ENCODE measurements at regions not wholly inside any gene's neighbourhood (a gene's known extent, or its start where the extent isn't known, plus 50 kb on each side); places are given as distances from the start of the nearest gene placed in this dataset.

- H3K79me1 ChIP-seq (ENCODE audit: low read length): no peaks in the 10 kb centered on the region
- no peak overlapping the region for H3K18ac ChIP-seq (ENCODE audit: low read length)
- no peak overlapping the region for H3K27ac ChIP-seq (ENCODE audit: low read depth, low read length)
- H3K14ac ChIP-seq (ENCODE audit: low read length): no peak overlapping the region
- WGBS (ENCODE audit: extremely low coverage, insufficient coverage, insufficient read length): no CpG with 5 or more reads among the region's 6 CpGs
- H3K23ac ChIP-seq (ENCODE audit: low read length): no peak overlapping the region
- H2AFZ ChIP-seq (ENCODE audit: insufficient read depth, low read length, poor library complexity): no peak overlapping the region
- no peak overlapping the region for H4K8ac ChIP-seq (ENCODE audit: low read depth, low read length)
- no peaks in the 10 kb centered on the region for H3K79me2 ChIP-seq (ENCODE audit: control insufficient read depth, insufficient read depth, low read length, poor library complexity)
- no peaks in the 10 kb centered on the region for H3K27me3 ChIP-seq (ENCODE audit: insufficient read depth, low read length)
- H2AK5ac ChIP-seq (ENCODE audit: low read length): no peak overlapping the region
- H3K4me3 ChIP-seq (ENCODE audit: low read depth, low read length): no peak overlapping the region
- H3K4ac ChIP-seq (ENCODE audit: low read depth, low read length): no peak overlapping the region
- no peak overlapping the region for H4K91ac ChIP-seq (ENCODE audit: low read depth, low read length)
- no peak overlapping the region for H2BK12ac ChIP-seq (ENCODE audit: low read length)
- H2BK120ac ChIP-seq (ENCODE audit: insufficient read depth, low read length, poor library complexity): no peak overlapping the region
- H3K9me3 ChIP-seq (ENCODE audit: insufficient read depth, low read depth, low read length): no peaks in the 10 kb centered on the region
- no peak overlapping the region for H2BK5ac ChIP-seq (ENCODE audit: low read depth, low read length, poor library complexity)
- no peak overlapping the region for H3K9ac ChIP-seq (ENCODE audit: low read length)
- no peak overlapping the region for H3K4me2 ChIP-seq (ENCODE audit: low read length)
- peak in 1 of 2 donors; percentile 33 for DNase-seq
- no peak overlapping the region for H4K12ac ChIP-seq (ENCODE audit: low read depth, low read length)
- no peaks in the 10 kb centered on the region for H3K36me3 ChIP-seq (ENCODE audit: control insufficient read depth in 1 of 2, insufficient read depth in 2 of 2, low read length in 2 of 2)
- no peaks in the 10 kb centered on the region for H3K4me1 ChIP-seq (ENCODE audit: control insufficient read depth in 1 of 2, insufficient read depth in 2 of 2, low read length in 2 of 2)
Observed at GRCh38 chr7:112540839-112541577, 60.2 kb downstream of the LSMEM1 start.

- Histone ChIP-seq H2BK12ac (ENCODE audit: low read length) (no peak overlapping the region), H3K9me3 (ENCODE audit: insufficient read depth, low read depth, low read length) (peaks cover 5% of the 10 kb centered on the region), H4K12ac (ENCODE audit: low read depth, low read length) (no peak overlapping the region), H3K27ac (ENCODE audit: low read depth, low read length) (no peak overlapping the region), H4K8ac (ENCODE audit: low read depth, low read length) (no peak overlapping the region), H3K23ac (ENCODE audit: low read length) (no peak overlapping the region), H3K79me1 (ENCODE audit: low read length) (no peaks in the 10 kb centered on the region), H2AFZ (ENCODE audit: insufficient read depth, low read length, poor library complexity) (no peak overlapping the region), H3K4me2 (ENCODE audit: low read length) (no peak overlapping the region), H3K36me3 (ENCODE audit: control insufficient read depth in 1 of 2, insufficient read depth in 2 of 2, low read length in 2 of 2) (no peaks in the 10 kb centered on the region), H3K4ac (ENCODE audit: low read depth, low read length) (no peak overlapping the region), H3K79me2 (ENCODE audit: control insufficient read depth, insufficient read depth, low read length, poor library complexity) (no peaks in the 10 kb centered on the region), H3K27me3 (ENCODE audit: insufficient read depth, low read length) (no peaks in the 10 kb centered on the region), H3K9ac (ENCODE audit: low read length) (no peak overlapping the region), H2BK120ac (ENCODE audit: insufficient read depth, low read length, poor library complexity) (no peak overlapping the region), H4K91ac (ENCODE audit: low read depth, low read length) (no peak overlapping the region), H2BK5ac (ENCODE audit: low read depth, low read length, poor library complexity) (no peak overlapping the region), H3K4me3 (ENCODE audit: low read depth, low read length) (no peak overlapping the region), H3K4me1 (ENCODE audit: control insufficient read depth in 1 of 2, insufficient read depth in 2 of 2, low read length in 2 of 2) (no peaks in the 10 kb centered on the region), H2AK5ac (ENCODE audit: low read length) (no peak overlapping the region), H3K14ac (ENCODE audit: low read length) (no peak overlapping the region), H3K18ac (ENCODE audit: low read length) (no peak overlapping the region)
- no peak for DNase-seq
- WGBS (ENCODE audit: extremely low coverage, insufficient coverage, insufficient read length): no CpG with 5 or more reads among the region's 25 CpGs
Observed at GRCh38 chr7:112546723-112547513, 66.1 kb downstream of the LSMEM1 start.

- Histone ChIP-seq H3K79me1 (ENCODE audit: low read length) (no peaks in the 10 kb centered on the region), H3K27me3 (ENCODE audit: insufficient read depth, low read length) (no peaks in the 10 kb centered on the region), H3K23ac (ENCODE audit: low read length) (no peak overlapping the region), H3K9ac (ENCODE audit: low read length) (no peak overlapping the region), H3K4me2 (ENCODE audit: low read length) (no peak overlapping the region), H3K4me1 (ENCODE audit: control insufficient read depth in 1 of 2, insufficient read depth in 2 of 2, low read length in 2 of 2) (no peaks in the 10 kb centered on the region), H4K91ac (ENCODE audit: low read depth, low read length) (no peak overlapping the region), H3K18ac (ENCODE audit: low read length) (no peak overlapping the region), H2AFZ (ENCODE audit: insufficient read depth, low read length, poor library complexity) (no peak overlapping the region), H3K36me3 (ENCODE audit: control insufficient read depth in 1 of 2, insufficient read depth in 2 of 2, low read length in 2 of 2) (no peaks in the 10 kb centered on the region), H3K4me3 (ENCODE audit: low read depth, low read length) (no peak overlapping the region), H2AK5ac (ENCODE audit: low read length) (no peak overlapping the region), H4K12ac (ENCODE audit: low read depth, low read length) (no peak overlapping the region), H4K8ac (ENCODE audit: low read depth, low read length) (no peak overlapping the region), H2BK12ac (ENCODE audit: low read length) (no peak overlapping the region), H3K4ac (ENCODE audit: low read depth, low read length) (no peak overlapping the region), H3K79me2 (ENCODE audit: control insufficient read depth, insufficient read depth, low read length, poor library complexity) (no peaks in the 10 kb centered on the region), H2BK120ac (ENCODE audit: insufficient read depth, low read length, poor library complexity) (no peak overlapping the region), H3K14ac (ENCODE audit: low read length) (no peak overlapping the region), H2BK5ac (ENCODE audit: low read depth, low read length, poor library complexity) (no peak overlapping the region), H3K9me3 (ENCODE audit: insufficient read depth, low read depth, low read length) (peaks cover 5% of the 10 kb centered on the region), H3K27ac (ENCODE audit: low read depth, low read length) (no peak overlapping the region)
- WGBS (ENCODE audit: extremely low coverage, insufficient coverage, insufficient read length): no CpG with 5 or more reads among the region's 2 CpGs
- no peak for DNase-seq
Observed at GRCh38 chr7:112547916-112548315, 67.1 kb downstream of the LSMEM1 start.

- H3K4me1 ChIP-seq (ENCODE audit: control insufficient read depth in 1 of 2, insufficient read depth in 2 of 2, low read length in 2 of 2): no peaks in the 10 kb centered on the region
- no peak overlapping the region for H3K27ac ChIP-seq (ENCODE audit: low read depth, low read length)
- H3K14ac ChIP-seq (ENCODE audit: low read length): no peak overlapping the region
- no peak overlapping the region for H4K8ac ChIP-seq (ENCODE audit: low read depth, low read length)
- H4K12ac ChIP-seq (ENCODE audit: low read depth, low read length): no peak overlapping the region
- H2BK12ac ChIP-seq (ENCODE audit: low read length): no peak overlapping the region
- H3K18ac ChIP-seq (ENCODE audit: low read length): no peak overlapping the region
- WGBS (ENCODE audit: extremely low coverage, insufficient coverage, insufficient read length): no CpG with 5 or more reads among the region's 2 CpGs
- H3K4me3 ChIP-seq (ENCODE audit: low read depth, low read length): no peak overlapping the region
- H2BK5ac ChIP-seq (ENCODE audit: low read depth, low read length, poor library complexity): no peak overlapping the region
- H3K79me1 ChIP-seq (ENCODE audit: low read length): no peaks in the 10 kb centered on the region
- no peak overlapping the region for H2AK5ac ChIP-seq (ENCODE audit: low read length)
- no peak overlapping the region for H2AFZ ChIP-seq (ENCODE audit: insufficient read depth, low read length, poor library complexity)
- peak; percentile 17 to 85 for DNase-seq
- peaks cover 5% of the 10 kb centered on the region for H3K9me3 ChIP-seq (ENCODE audit: insufficient read depth, low read depth, low read length)
- no peak overlapping the region for H3K9ac ChIP-seq (ENCODE audit: low read length)
- no peaks in the 10 kb centered on the region for H3K79me2 ChIP-seq (ENCODE audit: control insufficient read depth, insufficient read depth, low read length, poor library complexity)
- no peak overlapping the region for H2BK120ac ChIP-seq (ENCODE audit: insufficient read depth, low read length, poor library complexity)
- no peak overlapping the region for H4K91ac ChIP-seq (ENCODE audit: low read depth, low read length)
- no peak overlapping the region for H3K4me2 ChIP-seq (ENCODE audit: low read length)
- no peak overlapping the region for H3K4ac ChIP-seq (ENCODE audit: low read depth, low read length)
- H3K27me3 ChIP-seq (ENCODE audit: insufficient read depth, low read length): no peaks in the 10 kb centered on the region
- H3K36me3 ChIP-seq (ENCODE audit: control insufficient read depth in 1 of 2, insufficient read depth in 2 of 2, low read length in 2 of 2): no peaks in the 10 kb centered on the region
- no peak overlapping the region for H3K23ac ChIP-seq (ENCODE audit: low read length)
Observed at GRCh38 chr7:112550468-112551060, 69.8 kb downstream of the LSMEM1 start.
